GM23338 (cell line): ENCODE measurements at regions not wholly inside any gene's neighbourhood (a gene's known extent, or its start where the extent isn't known, plus 50 kb on each side); places are given as distances from the start of the nearest gene placed in this dataset.

ENCODE experiments used
- CREB1 ChIP-seq: fragments of 250-450 bp; sonication (Bioruptor Pico); IDR thresholded peaks from 2 replicates; pipeline ENCODE4 v1.5.0; 2020; ENCODE audit warnings: low read depth, mild to moderate bottlenecking, moderate library complexity
- CTCF ChIP-seq, 2 experiments: fragments of 200-600 bp in 1 of 2; sonication (generic) in 1 of 2; conservative IDR thresholded peaks; 2 replicates each; pipeline versions ENCODE4 v1.5.1 to v1.6.1; 2016 to 2017; ENCODE audit warnings: antibody characterized with exemption in 2 of 2, low read depth in 2 of 2, mild to moderate bottlenecking in 2 of 2, moderate library complexity in 1 of 2
- ETS1 ChIP-seq: IDR thresholded peaks from 2 replicates; pipeline ENCODE4 v1.6.1; 2016; ENCODE audit warnings: antibody characterized with exemption
- EZH2 ChIP-seq: fragments of 200-600 bp; sonication (generic); IDR thresholded peaks from one replicate; pipeline ENCODE4 v1.8.0; 2017; ENCODE audit warnings: antibody characterized with exemption, mild to moderate bottlenecking, low read depth; ENCODE audit not compliant: unreplicated experiment
- EZH2phosphoT487 ChIP-seq: fragments of 200-600 bp; sonication (generic); IDR thresholded peaks from one replicate; pipeline ENCODE4 v1.8.1; 2018; ENCODE audit warnings: antibody characterized with exemption; ENCODE audit not compliant: unreplicated experiment
- JUNB ChIP-seq: IDR thresholded peaks from one replicate; pipeline ENCODE4 v1.6.1; 2016; ENCODE audit warnings: antibody characterized with exemption; ENCODE audit not compliant: unreplicated experiment
- POLR2AphosphoS5 ChIP-seq: IDR thresholded peaks from 2 replicates; pipeline ENCODE4 v1.6.1; 2016; ENCODE audit warnings: antibody characterized with exemption, low read depth
- REST ChIP-seq: IDR thresholded peaks from one replicate; pipeline ENCODE4 v1.6.1; 2018; ENCODE audit warnings: antibody characterized with exemption; ENCODE audit not compliant: unreplicated experiment
- ZNF114 ChIP-seq: fragments of 250-450 bp; sonication (Bioruptor Pico); IDR thresholded peaks from 2 replicates; pipeline ENCODE4 v1.5.0; 2020; ENCODE audit warnings: mild to moderate bottlenecking, moderate library complexity
- ZNF462 ChIP-seq: fragments of 250-450 bp; sonication (Bioruptor Pico); IDR thresholded peaks from 2 replicates; pipeline ENCODE4 v1.5.0; 2020; ENCODE audit warnings: mild to moderate bottlenecking, moderate library complexity

- TF ChIP-seq EZH2 (no peak), CTCF (conservative IDR thresholded peaks at IDR 0.05; ENCODE audit: low read depth in 2 of 2) (no peak), JUNB (no peak), REST (no peak), ETS1 (no peak), CREB1 (CRISPR knock-in tag) (no peak), POLR2AphosphoS5 (no peak), EZH2phosphoT487 (no peak), ZNF114 (no peak), ZNF462 (CRISPR knock-in tag) (no peak)
Observed at GRCh38 chr5:77841616-77842015, 65.5 kb upstream of the TBCA start.
